ENCODE measurements at regions not wholly inside any gene's neighbourhood (a gene's known extent, or its start where the extent isn't known, plus 50 kb on each side); places are given as distances from the start of the nearest gene placed in this dataset.

DNA sequence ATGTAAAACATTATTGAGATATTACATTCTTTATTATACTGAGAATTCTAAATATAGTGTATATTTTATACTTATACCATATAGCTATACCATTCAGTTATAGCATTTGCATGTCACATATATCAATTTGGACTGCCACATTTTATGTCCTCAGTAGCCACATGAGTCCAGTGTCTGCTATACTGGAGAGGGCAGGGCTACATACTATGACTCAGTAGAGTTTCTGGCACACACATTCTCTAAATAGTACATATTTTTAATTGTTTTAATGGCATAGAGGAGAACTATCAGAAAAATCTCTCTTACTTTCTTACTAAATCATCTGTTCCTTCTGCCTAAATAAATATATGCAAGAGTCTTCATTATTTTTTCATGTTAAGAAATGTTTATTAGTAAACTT lies 55.4 kb upstream of the COL5A2 start:
- TF ChIP-seq, protein P1, sequence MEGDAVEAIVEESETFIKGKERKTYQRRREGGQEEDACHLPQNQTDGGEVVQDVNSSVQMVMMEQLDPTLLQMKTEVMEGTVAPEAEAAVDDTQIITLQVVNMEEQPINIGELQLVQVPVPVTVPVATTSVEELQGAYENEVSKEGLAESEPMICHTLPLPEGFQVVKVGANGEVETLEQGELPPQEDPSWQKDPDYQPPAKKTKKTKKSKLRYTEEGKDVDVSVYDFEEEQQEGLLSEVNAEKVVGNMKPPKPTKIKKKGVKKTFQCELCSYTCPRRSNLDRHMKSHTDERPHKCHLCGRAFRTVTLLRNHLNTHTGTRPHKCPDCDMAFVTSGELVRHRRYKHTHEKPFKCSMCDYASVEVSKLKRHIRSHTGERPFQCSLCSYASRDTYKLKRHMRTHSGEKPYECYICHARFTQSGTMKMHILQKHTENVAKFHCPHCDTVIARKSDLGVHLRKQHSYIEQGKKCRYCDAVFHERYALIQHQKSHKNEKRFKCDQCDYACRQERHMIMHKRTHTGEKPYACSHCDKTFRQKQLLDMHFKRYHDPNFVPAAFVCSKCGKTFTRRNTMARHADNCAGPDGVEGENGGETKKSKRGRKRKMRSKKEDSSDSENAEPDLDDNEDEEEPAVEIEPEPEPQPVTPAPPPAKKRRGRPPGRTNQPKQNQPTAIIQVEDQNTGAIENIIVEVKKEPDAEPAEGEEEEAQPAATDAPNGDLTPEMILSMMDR (conservative IDR thresholded peaks at IDR 0.05; ENCODE audit: low read depth in 2 of 2), result no peak
- TF ChIP-seq EZH2 (IDR thresholded peaks at IDR 0.05; ENCODE audit: low read depth, unreplicated experiment) (no peak), POLR2AphosphoS5 (IDR thresholded peaks at IDR 0.05; ENCODE audit: low read depth) (no peak), CREB1 (CRISPR knock-in tag; IDR thresholded peaks at IDR 0.05; ENCODE audit: low read depth) (no peak), JUNB (IDR thresholded peaks at IDR 0.05; ENCODE audit: unreplicated experiment) (no peak), ZNF331 (CRISPR knock-in tag; IDR thresholded peaks at IDR 0.05; ENCODE audit: low read depth) (no peak)
- TF ChIP-seq, protein P2, sequence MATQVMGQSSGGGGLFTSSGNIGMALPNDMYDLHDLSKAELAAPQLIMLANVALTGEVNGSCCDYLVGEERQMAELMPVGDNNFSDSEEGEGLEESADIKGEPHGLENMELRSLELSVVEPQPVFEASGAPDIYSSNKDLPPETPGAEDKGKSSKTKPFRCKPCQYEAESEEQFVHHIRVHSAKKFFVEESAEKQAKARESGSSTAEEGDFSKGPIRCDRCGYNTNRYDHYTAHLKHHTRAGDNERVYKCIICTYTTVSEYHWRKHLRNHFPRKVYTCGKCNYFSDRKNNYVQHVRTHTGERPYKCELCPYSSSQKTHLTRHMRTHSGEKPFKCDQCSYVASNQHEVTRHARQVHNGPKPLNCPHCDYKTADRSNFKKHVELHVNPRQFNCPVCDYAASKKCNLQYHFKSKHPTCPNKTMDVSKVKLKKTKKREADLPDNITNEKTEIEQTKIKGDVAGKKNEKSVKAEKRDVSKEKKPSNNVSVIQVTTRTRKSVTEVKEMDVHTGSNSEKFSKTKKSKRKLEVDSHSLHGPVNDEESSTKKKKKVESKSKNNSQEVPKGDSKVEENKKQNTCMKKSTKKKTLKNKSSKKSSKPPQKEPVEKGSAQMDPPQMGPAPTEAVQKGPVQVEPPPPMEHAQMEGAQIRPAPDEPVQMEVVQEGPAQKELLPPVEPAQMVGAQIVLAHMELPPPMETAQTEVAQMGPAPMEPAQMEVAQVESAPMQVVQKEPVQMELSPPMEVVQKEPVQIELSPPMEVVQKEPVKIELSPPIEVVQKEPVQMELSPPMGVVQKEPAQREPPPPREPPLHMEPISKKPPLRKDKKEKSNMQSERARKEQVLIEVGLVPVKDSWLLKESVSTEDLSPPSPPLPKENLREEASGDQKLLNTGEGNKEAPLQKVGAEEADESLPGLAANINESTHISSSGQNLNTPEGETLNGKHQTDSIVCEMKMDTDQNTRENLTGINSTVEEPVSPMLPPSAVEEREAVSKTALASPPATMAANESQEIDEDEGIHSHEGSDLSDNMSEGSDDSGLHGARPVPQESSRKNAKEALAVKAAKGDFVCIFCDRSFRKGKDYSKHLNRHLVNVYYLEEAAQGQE (IDR thresholded peaks at IDR 0.05; ENCODE audit: unreplicated experiment), result no peak

All from GM23338 (cell line).